Hepatocyte (in vitro differentiated cells): ENCODE measurements at regions not wholly inside any gene's neighbourhood (a gene's known extent, or its start where the extent isn't known, plus 50 kb on each side); places are given as distances from the start of the nearest gene placed in this dataset.

Experiments
- DNase-seq: peaks from one replicate; pipeline ENCODE4 v3.0.0-alpha.2; 2016; ENCODE audit warnings: low spot score
- H2AFZ ChIP-seq: fragments of 200-600 bp; sonication (generic); 2 replicates; pipeline ENCODE4 v1.6.0; 2016; ENCODE audit warnings: antibody characterized with exemption, mild to moderate bottlenecking
- H3K27ac ChIP-seq: fragments of 200-600 bp; sonication (generic); 2 replicates; pipeline ENCODE4 v1.5.1; 2016; ENCODE audit warnings: mild to moderate bottlenecking
- H3K27me3 ChIP-seq: fragments of 200-600 bp; sonication (generic); 2 replicates; pipeline ENCODE4 v1.6.1; 2016
- H3K36me3 ChIP-seq: fragments of 200-600 bp; sonication (generic); replicated peaks from 2 replicates; pipeline ENCODE4 v1.5.1; 2016; ENCODE audit warnings: low read depth; ENCODE audit not compliant: insufficient read depth
- H3K4me1 ChIP-seq: fragments of 200-600 bp; sonication (generic); 2 replicates; pipeline ENCODE4 v1.5.1; 2016; ENCODE audit warnings: mild to moderate bottlenecking, moderate library complexity; ENCODE audit not compliant: insufficient read depth
- H3K4me2 ChIP-seq: fragments of 200-600 bp; sonication (generic); 2 replicates; pipeline ENCODE4 v1.6.0; 2016
- H3K4me3 ChIP-seq: fragments of 200-600 bp; sonication (generic); 2 replicates; pipeline ENCODE4 v1.5.1; 2016; ENCODE audit warnings: mild to moderate bottlenecking
- H3K79me2 ChIP-seq: fragments of 200-600 bp; sonication (generic); 2 replicates; pipeline ENCODE4 v1.6.0; 2017; ENCODE audit warnings: mild to moderate bottlenecking
- H3K9me2 ChIP-seq: fragments of 200-600 bp; sonication (generic); replicated peaks from 2 replicates; pipeline ENCODE4 v1.6.0; 2017; ENCODE audit warnings: mild to moderate bottlenecking; ENCODE audit not compliant: insufficient read depth
- H3K9me3 ChIP-seq: fragments of 200-600 bp; sonication (generic); 2 replicates; pipeline ENCODE4 v1.5.1; 2016; ENCODE audit warnings: low read depth, mild to moderate bottlenecking
- H4K20me1 ChIP-seq: fragments of 200-600 bp; sonication (generic); 2 replicates; pipeline ENCODE4 v1.6.0; 2016; ENCODE audit warnings: mild to moderate bottlenecking; ENCODE audit not compliant: insufficient read depth, poor library complexity, severe bottlenecking
- EZH2 ChIP-seq: fragments of 200-600 bp; sonication (generic); IDR thresholded peaks from 2 replicates; pipeline ENCODE4 v1.6.1; 2016; ENCODE audit warnings: antibody characterized with exemption, mild to moderate bottlenecking, borderline replicate concordance
- EZH2phosphoT487 ChIP-seq: fragments of 200-600 bp; sonication (generic); IDR thresholded peaks from one replicate; pipeline ENCODE4 v1.6.1; 2018; ENCODE audit warnings: antibody characterized with exemption, mild to moderate bottlenecking, low read depth, moderate library complexity; ENCODE audit not compliant: unreplicated experiment, severe bottlenecking
- WGBS: methylation state at CpG from one replicate; pipeline ENCODE4 v1.1.6; 2016; ENCODE audit warnings: low lambda C conversion rate; ENCODE audit errors: missing lambda C conversion rate; 5-methylcytosine and 5-hydroxymethylcytosine counted together
- TF ChIP-seq, protein P1 (sequence below): fragments of 200-600 bp; sonication (generic); IDR thresholded peaks from 2 replicates; pipeline ENCODE4 v1.5.1; 2016; ENCODE audit warnings: antibody characterized with exemption, mild to moderate bottlenecking; ENCODE audit not compliant: poor library complexity

- WGBS, result 97% methylated on average over 7 of the region's 8 CpGs
- H3K4me3 ChIP-seq, result no peak overlapping the region
- H3K4me1 ChIP-seq, result no peaks in the 10 kb centered on the region
- H3K9me2 ChIP-seq, result no peaks in the 10 kb centered on the region
- no peaks in the 10 kb centered on the region for H4K20me1 ChIP-seq
- TF ChIP-seq, protein P1, sequence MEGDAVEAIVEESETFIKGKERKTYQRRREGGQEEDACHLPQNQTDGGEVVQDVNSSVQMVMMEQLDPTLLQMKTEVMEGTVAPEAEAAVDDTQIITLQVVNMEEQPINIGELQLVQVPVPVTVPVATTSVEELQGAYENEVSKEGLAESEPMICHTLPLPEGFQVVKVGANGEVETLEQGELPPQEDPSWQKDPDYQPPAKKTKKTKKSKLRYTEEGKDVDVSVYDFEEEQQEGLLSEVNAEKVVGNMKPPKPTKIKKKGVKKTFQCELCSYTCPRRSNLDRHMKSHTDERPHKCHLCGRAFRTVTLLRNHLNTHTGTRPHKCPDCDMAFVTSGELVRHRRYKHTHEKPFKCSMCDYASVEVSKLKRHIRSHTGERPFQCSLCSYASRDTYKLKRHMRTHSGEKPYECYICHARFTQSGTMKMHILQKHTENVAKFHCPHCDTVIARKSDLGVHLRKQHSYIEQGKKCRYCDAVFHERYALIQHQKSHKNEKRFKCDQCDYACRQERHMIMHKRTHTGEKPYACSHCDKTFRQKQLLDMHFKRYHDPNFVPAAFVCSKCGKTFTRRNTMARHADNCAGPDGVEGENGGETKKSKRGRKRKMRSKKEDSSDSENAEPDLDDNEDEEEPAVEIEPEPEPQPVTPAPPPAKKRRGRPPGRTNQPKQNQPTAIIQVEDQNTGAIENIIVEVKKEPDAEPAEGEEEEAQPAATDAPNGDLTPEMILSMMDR, result no peak
- TF ChIP-seq EZH2 (no peak), EZH2phosphoT487 (no peak)
- no peak for DNase-seq
- no peaks in the 10 kb centered on the region for H3K9me3 ChIP-seq
- no peaks in the 10 kb centered on the region for H3K27me3 ChIP-seq
- H2AFZ ChIP-seq, result no peak overlapping the region
- no peak overlapping the region for H3K27ac ChIP-seq
- no peaks in the 10 kb centered on the region for H3K79me2 ChIP-seq
- H3K4me2 ChIP-seq, result no peak overlapping the region
- no peaks in the 10 kb centered on the region for H3K36me3 ChIP-seq
Measured at GRCh38 chr9:88051138-88051537, 76.8 kb upstream of the CDK20 start.

GRCh38 chr9:88049677-88050307 lies 75.5 kb upstream of the CDK20 start:
- H3K27me3 ChIP-seq, result no peaks in the 10 kb centered on the region
- H3K79me2 ChIP-seq, result no peaks in the 10 kb centered on the region
- H3K4me3 ChIP-seq, result no peak overlapping the region
- no peaks in the 10 kb centered on the region for H4K20me1 ChIP-seq
- H2AFZ ChIP-seq, result no peak overlapping the region
- H3K4me1 ChIP-seq, result no peaks in the 10 kb centered on the region
- no peaks in the 10 kb centered on the region for H3K9me3 ChIP-seq
- no peak for DNase-seq
- TF ChIP-seq EZH2 (no peak), EZH2phosphoT487 (no peak)
- TF ChIP-seq, protein P1, result no peak
- WGBS, result 86% methylated on average over 14 of the region's 14 CpGs
- no peak overlapping the region for H3K27ac ChIP-seq
- H3K36me3 ChIP-seq, result no peaks in the 10 kb centered on the region
- H3K4me2 ChIP-seq, result no peak overlapping the region
- no peaks in the 10 kb centered on the region for H3K9me2 ChIP-seq

- no peaks in the 10 kb centered on the region for H3K9me3 ChIP-seq
- no peak overlapping the region for H2AFZ ChIP-seq
- no peak overlapping the region for H3K4me3 ChIP-seq
- no peaks in the 10 kb centered on the region for H3K9me2 ChIP-seq
- H4K20me1 ChIP-seq, result no peaks in the 10 kb centered on the region
- no peaks in the 10 kb centered on the region for H3K79me2 ChIP-seq
- no peaks in the 10 kb centered on the region for H3K4me1 ChIP-seq
- 83% methylated on average over 3 of the region's 3 CpGs for WGBS
- H3K36me3 ChIP-seq, result no peaks in the 10 kb centered on the region
- H3K27ac ChIP-seq, result no peak overlapping the region
- H3K27me3 ChIP-seq, result no peaks in the 10 kb centered on the region
- no peak for DNase-seq
- H3K4me2 ChIP-seq, result no peak overlapping the region
- no peak for TF ChIP-seq EZH2
- TF ChIP-seq EZH2phosphoT487, result no peak
- TF ChIP-seq, protein P1, result no peak
Measured at GRCh38 chr9:88046542-88046941, 72.2 kb upstream of the CDK20 start.

- Histone ChIP-seq H3K79me2 (no peaks in the 10 kb centered on the region), H3K27ac (no peak overlapping the region), H3K4me2 (no peak overlapping the region), H3K4me3 (no peak overlapping the region), H3K9me2 (no peaks in the 10 kb centered on the region), H4K20me1 (no peaks in the 10 kb centered on the region), H3K9me3 (no peaks in the 10 kb centered on the region), H3K27me3 (no peaks in the 10 kb centered on the region), H3K36me3 (no peaks in the 10 kb centered on the region), H2AFZ (no peak overlapping the region), H3K4me1 (no peaks in the 10 kb centered on the region)
- no peak for DNase-seq
- TF ChIP-seq EZH2 (no peak), EZH2phosphoT487 (no peak)
- TF ChIP-seq, protein P1, result no peak
- 78% methylated on average over 3 of the region's 3 CpGs for WGBS
Measured at GRCh38 chr9:88045686-88046085, 71.4 kb upstream of the CDK20 start.
